CD4-positive, alpha-beta T cell treated with Interleukin-17A for 1 hour (primary cell): ENCODE measurements at regions not wholly inside any gene's neighbourhood (a gene's known extent, or its start where the extent isn't known, plus 50 kb on each side); places are given as distances from the start of the nearest gene placed in this dataset.
"Not testable (repeated sequence)": the region's sequence is repeated elsewhere in the genome, so short reads cannot be mapped to it uniquely, and the experiment has no call there.

Source experiments
- DNase-seq: peaks from one replicate; pipeline ENCODE4 v3.0.0-alpha.2; 2020

GRCh38 chr2:182646763-182647498 is 69.1 kb upstream of the DNAJC10 start:
- no peak for DNase-seq

GRCh38 chr2:182647499-182647787 is 68.6 kb upstream of the DNAJC10 start:
- DNase-seq = no peak

- no peak for DNase-seq
Measured at GRCh38 chr2:182649316-182649715, 66.7 kb upstream of the DNAJC10 start.

GRCh38 chr2:182650704-182651103 is 65.4 kb upstream of the DNAJC10 start:
- peak; percentile 22 for DNase-seq

GRCh38 chr2:182652326-182652725 is 63.7 kb upstream of the DNAJC10 start:
- DNase-seq = peak; percentile 24

- no peak for DNase-seq
Measured at GRCh38 chr2:182655750-182656149, 60.3 kb upstream of the DNAJC10 start.

GRCh38 chr2:182664212-182664611 is 51.8 kb upstream of the DNAJC10 start:
- DNase-seq = no peak

GRCh38 chr2:182665500-182665899 is 50.6 kb upstream of the DNAJC10 start:
- DNase-seq = not testable (repeated sequence)
